ENCODE measurements at regions not wholly inside any gene's neighbourhood (a gene's known extent, or its start where the extent isn't known, plus 50 kb on each side); places are given as distances from the start of the nearest gene placed in this dataset.

DNA sequence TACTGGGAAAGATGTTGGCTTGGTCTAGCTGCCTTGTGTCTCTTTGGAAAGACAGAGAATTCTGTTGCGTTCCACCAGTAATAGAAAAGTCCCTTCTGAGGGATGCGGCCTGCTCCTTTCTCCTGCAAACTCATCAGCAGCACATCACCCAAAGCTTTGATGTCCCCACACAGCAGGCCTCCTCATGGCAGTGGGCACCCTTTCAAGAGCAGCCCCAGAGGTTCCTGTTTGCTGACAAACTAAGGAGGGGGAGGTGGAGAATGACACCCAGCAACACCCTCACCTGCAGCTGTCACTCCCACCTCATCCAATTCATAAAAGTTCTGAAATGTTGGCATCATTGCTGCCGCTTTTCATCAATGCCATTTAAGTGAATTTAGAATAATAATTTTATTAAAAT is 556.6 kb downstream of the BCL11A start:
- no peaks in the 10 kb centered on the region for H3K27me3 Mint-ChIP-seq (ENCODE audit: unreplicated experiment)
- H3K4me3 Mint-ChIP-seq (ENCODE audit: unreplicated experiment) = no peak overlapping the region
- TF ChIP-seq, protein P1, sequence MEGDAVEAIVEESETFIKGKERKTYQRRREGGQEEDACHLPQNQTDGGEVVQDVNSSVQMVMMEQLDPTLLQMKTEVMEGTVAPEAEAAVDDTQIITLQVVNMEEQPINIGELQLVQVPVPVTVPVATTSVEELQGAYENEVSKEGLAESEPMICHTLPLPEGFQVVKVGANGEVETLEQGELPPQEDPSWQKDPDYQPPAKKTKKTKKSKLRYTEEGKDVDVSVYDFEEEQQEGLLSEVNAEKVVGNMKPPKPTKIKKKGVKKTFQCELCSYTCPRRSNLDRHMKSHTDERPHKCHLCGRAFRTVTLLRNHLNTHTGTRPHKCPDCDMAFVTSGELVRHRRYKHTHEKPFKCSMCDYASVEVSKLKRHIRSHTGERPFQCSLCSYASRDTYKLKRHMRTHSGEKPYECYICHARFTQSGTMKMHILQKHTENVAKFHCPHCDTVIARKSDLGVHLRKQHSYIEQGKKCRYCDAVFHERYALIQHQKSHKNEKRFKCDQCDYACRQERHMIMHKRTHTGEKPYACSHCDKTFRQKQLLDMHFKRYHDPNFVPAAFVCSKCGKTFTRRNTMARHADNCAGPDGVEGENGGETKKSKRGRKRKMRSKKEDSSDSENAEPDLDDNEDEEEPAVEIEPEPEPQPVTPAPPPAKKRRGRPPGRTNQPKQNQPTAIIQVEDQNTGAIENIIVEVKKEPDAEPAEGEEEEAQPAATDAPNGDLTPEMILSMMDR (IDR thresholded peaks at IDR 0.05; ENCODE audit: unreplicated experiment) = no peak
- no peaks in the 10 kb centered on the region for H3K9me3 Mint-ChIP-seq (ENCODE audit: unreplicated experiment)
- DNase-seq (ENCODE audit: low spot score) = no peak
- H3K36me3 Mint-ChIP-seq (ENCODE audit: low read depth, unreplicated experiment) = no peaks in the 10 kb centered on the region
- H3K4me1 Mint-ChIP-seq (ENCODE audit: unreplicated experiment) = no peaks in the 10 kb centered on the region
- H3K27ac Mint-ChIP-seq (ENCODE audit: unreplicated experiment) = no peak overlapping the region

DNA sequence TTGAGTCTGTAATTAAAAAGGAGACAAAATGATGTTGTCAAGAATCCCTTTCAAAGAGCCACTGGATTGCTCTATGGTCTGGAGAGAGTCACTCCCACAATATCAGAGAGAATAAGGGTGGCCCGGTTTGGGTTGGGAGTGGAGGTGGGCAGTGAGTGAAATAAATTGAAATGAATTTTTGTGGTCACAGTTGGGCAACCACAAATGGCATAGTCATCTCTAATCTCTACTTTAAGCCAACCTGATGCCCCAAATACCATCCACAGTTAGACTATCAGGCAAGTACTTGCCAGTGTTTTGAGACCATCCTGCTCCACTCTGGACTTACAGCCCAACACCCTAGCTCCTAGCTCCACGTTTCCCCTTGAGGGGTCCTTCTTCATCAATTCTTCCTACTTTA is 559.7 kb downstream of the BCL11A start:
- Mint-ChIP-seq H3K27me3 (ENCODE audit: unreplicated experiment) (no peaks in the 10 kb centered on the region), H3K4me1 (ENCODE audit: unreplicated experiment) (no peaks in the 10 kb centered on the region), H3K9me3 (ENCODE audit: unreplicated experiment) (no peaks in the 10 kb centered on the region), H3K36me3 (ENCODE audit: low read depth, unreplicated experiment) (no peaks in the 10 kb centered on the region), H3K4me3 (ENCODE audit: unreplicated experiment) (no peak overlapping the region), H3K27ac (ENCODE audit: unreplicated experiment) (no peak overlapping the region)
- DNase-seq (ENCODE audit: low spot score) = no peak
- TF ChIP-seq, protein P1 (IDR thresholded peaks at IDR 0.05; ENCODE audit: unreplicated experiment) = no peak

DNA sequence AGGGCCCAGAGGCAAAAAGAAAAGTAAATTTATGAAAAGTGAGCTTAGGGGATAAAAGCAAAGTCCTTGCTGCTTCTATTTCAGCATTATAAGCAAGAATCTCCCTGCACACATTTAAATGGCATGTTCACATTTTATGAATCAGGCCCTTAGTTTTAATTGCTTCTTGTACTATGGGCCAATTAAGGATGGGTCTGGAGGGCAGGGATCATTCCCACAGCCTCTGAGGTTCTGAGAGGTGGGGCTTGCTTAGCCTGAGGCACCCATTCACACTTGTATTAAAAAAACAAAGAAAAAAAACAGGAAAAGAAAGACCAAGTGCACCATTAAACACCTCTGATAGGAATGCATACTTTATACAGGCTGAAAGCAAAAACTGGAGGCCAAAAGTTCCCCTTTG is 565.1 kb downstream of the BCL11A start:
- no peaks in the 10 kb centered on the region for H3K27me3 Mint-ChIP-seq (ENCODE audit: unreplicated experiment)
- no peak overlapping the region for H3K27ac Mint-ChIP-seq (ENCODE audit: unreplicated experiment)
- H3K9me3 Mint-ChIP-seq (ENCODE audit: unreplicated experiment) = no peaks in the 10 kb centered on the region
- no peak overlapping the region for H3K4me3 Mint-ChIP-seq (ENCODE audit: unreplicated experiment)
- no peaks in the 10 kb centered on the region for H3K36me3 Mint-ChIP-seq (ENCODE audit: low read depth, unreplicated experiment)
- no peak for DNase-seq (ENCODE audit: low spot score)
- TF ChIP-seq, protein P1 (IDR thresholded peaks at IDR 0.05; ENCODE audit: unreplicated experiment) = no peak
- no peaks in the 10 kb centered on the region for H3K4me1 Mint-ChIP-seq (ENCODE audit: unreplicated experiment)

DNA sequence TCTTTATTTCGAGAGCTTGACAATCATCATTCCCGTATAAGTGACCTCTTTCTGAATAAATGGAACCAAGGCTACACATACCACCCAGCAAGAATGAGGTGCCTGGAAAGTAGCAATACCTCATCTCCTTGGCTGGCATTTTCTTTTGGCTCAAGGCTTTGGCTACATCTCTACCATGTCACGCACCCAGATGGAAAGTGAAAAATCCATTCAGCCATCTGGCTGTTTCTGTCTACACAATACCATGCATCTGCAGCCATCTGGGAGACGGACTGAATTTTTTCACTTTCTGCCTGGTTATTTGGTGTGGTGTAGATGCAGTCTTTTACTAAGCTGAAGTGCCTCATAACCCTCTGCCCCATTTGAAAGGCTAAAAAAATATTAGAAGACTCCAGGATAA is 566.9 kb downstream of the BCL11A start:
- Mint-ChIP-seq H3K4me1 (ENCODE audit: unreplicated experiment) (no peaks in the 10 kb centered on the region), H3K36me3 (ENCODE audit: low read depth, unreplicated experiment) (no peaks in the 10 kb centered on the region), H3K4me3 (ENCODE audit: unreplicated experiment) (no peak overlapping the region), H3K9me3 (ENCODE audit: unreplicated experiment) (no peaks in the 10 kb centered on the region), H3K27ac (ENCODE audit: unreplicated experiment) (no peak overlapping the region), H3K27me3 (ENCODE audit: unreplicated experiment) (no peaks in the 10 kb centered on the region)
- TF ChIP-seq, protein P1 (IDR thresholded peaks at IDR 0.05; ENCODE audit: unreplicated experiment) = no peak
- DNase-seq (ENCODE audit: low spot score) = no peak

DNA sequence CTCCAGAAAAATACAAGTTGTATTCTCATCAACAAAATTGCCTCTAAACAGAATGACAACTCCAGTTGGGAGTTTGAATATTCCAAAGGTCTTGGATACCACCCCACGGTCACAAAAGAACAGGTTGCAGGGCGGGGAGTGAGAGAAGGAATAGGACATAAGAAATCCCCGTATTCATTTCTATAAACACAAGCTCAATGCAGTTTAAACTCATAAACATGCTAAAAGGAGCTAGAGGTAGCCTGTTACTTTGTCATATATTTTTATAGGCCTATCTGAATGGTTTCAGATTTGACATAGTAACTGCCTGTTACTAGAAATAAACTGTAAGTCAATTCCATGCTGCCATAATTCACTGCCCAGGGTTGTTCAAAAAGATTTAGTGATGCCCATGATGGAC is 567.5 kb downstream of the BCL11A start:
- no peaks in the 10 kb centered on the region for H3K4me1 Mint-ChIP-seq (ENCODE audit: unreplicated experiment)
- no peaks in the 10 kb centered on the region for H3K27me3 Mint-ChIP-seq (ENCODE audit: unreplicated experiment)
- DNase-seq (ENCODE audit: low spot score) = no peak
- H3K9me3 Mint-ChIP-seq (ENCODE audit: unreplicated experiment) = no peaks in the 10 kb centered on the region
- no peak overlapping the region for H3K4me3 Mint-ChIP-seq (ENCODE audit: unreplicated experiment)
- H3K36me3 Mint-ChIP-seq (ENCODE audit: low read depth, unreplicated experiment) = no peaks in the 10 kb centered on the region
- TF ChIP-seq, protein P1 (IDR thresholded peaks at IDR 0.05; ENCODE audit: unreplicated experiment) = no peak
- H3K27ac Mint-ChIP-seq (ENCODE audit: unreplicated experiment) = no peak overlapping the region
